Kidney (tissue), 13 donors: ENCODE measurements at regions not wholly inside any gene's neighbourhood (a gene's known extent, or its start where the extent isn't known, plus 50 kb on each side); places are given as distances from the start of the nearest gene placed in this dataset.

Source experiments
- DNase-seq, 5 donors: peaks; one replicate each; pipeline ENCODE4 v3.0.0-alpha.2; 2013 to 2020
- FAIRE-seq: peaks from 2 replicates; lab custom pipeline; 2012; peaks lifted over from hg19 to GRCh38; lab: Jason Lieb, UNC
- H3K27ac ChIP-seq, 2 donors: one replicate each; pipeline ENCODE4 v1.7.0; 2013; ENCODE audit warnings: low read depth in 2 of 2, low read length in 2 of 2, inconsistent platforms in 1 of 2
- H3K27me3 ChIP-seq: one replicate; pipeline ENCODE4 v1.7.1; 2013; ENCODE audit warnings: low read length, inconsistent platforms; ENCODE audit not compliant: control insufficient read depth, insufficient read depth
- H3K36me3 ChIP-seq, 3 donors: one replicate each; pipeline versions ENCODE4 v1.7.0 to v1.7.1; 2013; ENCODE audit warnings: low read length in 3 of 3, control low read depth in 1 of 3, inconsistent platforms in 1 of 3; ENCODE audit not compliant: insufficient read depth in 3 of 3, control insufficient read depth in 2 of 3
- H3K4me1 ChIP-seq, 3 donors: one replicate each; pipeline versions ENCODE4 v1.7.0 to v1.7.1; 2013; ENCODE audit warnings: low read length in 3 of 3, inconsistent platforms in 1 of 3, low read depth in 1 of 3; ENCODE audit not compliant: control insufficient read depth in 2 of 3, insufficient read depth in 2 of 3
- H3K4me3 ChIP-seq, 3 donors: one replicate each; pipeline versions ENCODE4 v1.7.0 to v1.8.1; 2013; ENCODE audit warnings: low read length in 3 of 3, control low read depth in 1 of 3, inconsistent platforms in 1 of 3
- H3K9ac ChIP-seq, 3 donors: one replicate each; pipeline versions ENCODE4 v1.7.0 to v1.7.1; 2013; ENCODE audit warnings: low read length in 3 of 3, control low read depth in 1 of 3, inconsistent platforms in 1 of 3
- H3K9me3 ChIP-seq, 3 donors: one replicate each; pipeline versions ENCODE4 v1.7.0 to v1.7.1; 2013; ENCODE audit warnings: low read length in 3 of 3, control low read depth in 1 of 3, inconsistent platforms in 1 of 3; ENCODE audit not compliant: control insufficient read depth in 2 of 3, insufficient read depth in 1 of 3
- intact Hi-C: fragments of 100-400 bp; cut with DNase I; formaldehyde crosslinking; loops from one replicate; pipeline ENCODE4 v1.11.1; 2022
- TF ChIP-seq, protein P1 (sequence below): IDR thresholded peaks from 3 replicates; pipeline ENCODE4 v1.5.1; 2012; ENCODE audit warnings: mild to moderate bottlenecking, moderate library complexity, borderline replicate concordance; ENCODE audit not compliant: insufficient read depth; ENCODE audit errors: extremely low read depth
- donor health status: control.
- donor health status: control.
- donor health status: control.
- donor health status: control.
- donor health status: control.
- donor health status: DM: yes; HTN: yes; CAD: no.
- donor health status: Normal renal cell carcinoma (clear cell type).

DNA sequence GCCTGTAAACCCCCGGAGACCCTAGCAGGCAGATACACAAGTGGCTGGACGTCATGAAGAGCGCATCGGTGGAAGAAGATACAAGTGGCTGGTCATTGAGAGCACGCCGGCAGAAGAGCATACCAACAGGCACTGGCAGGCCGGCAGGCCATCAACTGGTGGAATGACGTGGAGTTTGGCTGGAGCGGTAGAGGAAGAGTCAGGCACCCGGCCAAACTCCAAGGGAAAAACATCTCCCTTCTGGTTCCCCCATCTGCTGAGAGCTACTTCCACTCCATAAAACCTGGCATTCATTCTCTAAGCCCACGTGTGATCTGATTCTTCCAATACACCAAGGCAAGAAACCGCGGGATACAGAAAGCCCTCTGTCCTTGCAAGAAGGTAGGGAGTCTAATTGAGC, 113.4 kb upstream of the NPSR1 start:
- peaks cover 0 to 4% (median 0%) of the 10 kb centered on the region in 3 donors for H3K9me3 ChIP-seq
- H3K9ac ChIP-seq = no peak overlapping the region
- H3K27ac ChIP-seq = no peak overlapping the region
- H3K4me3 ChIP-seq = no peak overlapping the region
- TF ChIP-seq, protein P1, sequence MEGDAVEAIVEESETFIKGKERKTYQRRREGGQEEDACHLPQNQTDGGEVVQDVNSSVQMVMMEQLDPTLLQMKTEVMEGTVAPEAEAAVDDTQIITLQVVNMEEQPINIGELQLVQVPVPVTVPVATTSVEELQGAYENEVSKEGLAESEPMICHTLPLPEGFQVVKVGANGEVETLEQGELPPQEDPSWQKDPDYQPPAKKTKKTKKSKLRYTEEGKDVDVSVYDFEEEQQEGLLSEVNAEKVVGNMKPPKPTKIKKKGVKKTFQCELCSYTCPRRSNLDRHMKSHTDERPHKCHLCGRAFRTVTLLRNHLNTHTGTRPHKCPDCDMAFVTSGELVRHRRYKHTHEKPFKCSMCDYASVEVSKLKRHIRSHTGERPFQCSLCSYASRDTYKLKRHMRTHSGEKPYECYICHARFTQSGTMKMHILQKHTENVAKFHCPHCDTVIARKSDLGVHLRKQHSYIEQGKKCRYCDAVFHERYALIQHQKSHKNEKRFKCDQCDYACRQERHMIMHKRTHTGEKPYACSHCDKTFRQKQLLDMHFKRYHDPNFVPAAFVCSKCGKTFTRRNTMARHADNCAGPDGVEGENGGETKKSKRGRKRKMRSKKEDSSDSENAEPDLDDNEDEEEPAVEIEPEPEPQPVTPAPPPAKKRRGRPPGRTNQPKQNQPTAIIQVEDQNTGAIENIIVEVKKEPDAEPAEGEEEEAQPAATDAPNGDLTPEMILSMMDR = no peak
- intact Hi-C loops = no loop called here
- no peak for FAIRE-seq
- DNase-seq = no peak
- H3K4me1 ChIP-seq = no peaks in the 10 kb centered on the region
- no peaks in the 10 kb centered on the region for H3K36me3 ChIP-seq
- H3K27me3 ChIP-seq = no peaks in the 10 kb centered on the region

DNA sequence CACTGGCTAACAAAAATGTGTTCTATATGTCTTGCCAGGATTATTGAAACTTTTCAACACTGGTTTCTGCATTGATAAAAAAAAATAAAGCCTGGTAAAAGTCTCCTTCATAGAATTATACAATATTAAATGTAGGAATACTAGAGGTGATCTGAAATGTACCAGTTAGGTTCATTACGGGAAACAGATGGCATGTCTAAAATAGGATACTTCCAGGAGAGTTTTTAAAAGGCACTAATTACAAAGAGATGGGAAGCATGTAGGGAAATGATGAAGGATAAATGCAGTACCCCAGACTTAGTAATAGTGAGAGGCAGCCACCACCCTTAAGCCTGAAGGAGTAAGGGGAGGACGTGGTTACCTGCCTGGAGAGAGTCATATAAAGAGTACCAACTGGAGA, 107.0 kb upstream of the NPSR1 start:
- intact Hi-C loops = no loop called here
- no peaks in the 10 kb centered on the region for H3K27me3 ChIP-seq
- H3K4me1 ChIP-seq = no peaks in the 10 kb centered on the region
- no peak for DNase-seq
- no peaks in the 10 kb centered on the region for H3K36me3 ChIP-seq
- H3K9me3 ChIP-seq = peaks cover 0 to 3% (median 3%) of the 10 kb centered on the region in 3 donors
- TF ChIP-seq, protein P1 = no peak
- FAIRE-seq = no peak
- no peak overlapping the region for H3K9ac ChIP-seq
- H3K4me3 ChIP-seq = no peak overlapping the region
- no peak overlapping the region for H3K27ac ChIP-seq

DNA sequence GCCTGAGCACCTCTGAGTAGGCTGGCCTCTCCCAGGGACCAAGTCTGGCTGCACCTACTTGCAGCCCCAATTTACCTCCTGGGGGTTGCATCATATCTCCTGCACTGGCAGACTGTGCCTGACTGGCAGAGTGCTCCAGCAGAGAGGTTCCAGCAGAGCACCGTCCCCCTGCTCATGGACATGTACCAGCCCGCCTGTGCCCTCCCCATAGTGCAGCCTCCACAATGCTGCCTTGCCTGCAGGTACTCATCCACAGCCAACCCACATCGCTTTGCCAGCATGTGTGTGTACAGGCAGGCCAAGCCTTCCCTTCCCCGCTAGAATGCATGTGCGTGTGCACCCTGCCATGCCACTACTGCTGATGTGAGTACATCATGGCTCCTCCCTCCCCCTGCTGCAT, 105.5 kb upstream of the NPSR1 start:
- intact Hi-C loops = no loop called here
- Histone ChIP-seq H3K27me3 (no peaks in the 10 kb centered on the region), H3K9me3 (peaks cover 0 to 3% (median 3%) of the 10 kb centered on the region in 3 donors), H3K27ac (no peak overlapping the region), H3K4me1 (no peaks in the 10 kb centered on the region), H3K36me3 (no peaks in the 10 kb centered on the region), H3K9ac (no peak overlapping the region), H3K4me3 (no peak overlapping the region)
- TF ChIP-seq, protein P1 = no peak
- no peak for FAIRE-seq
- no peak for DNase-seq

DNA sequence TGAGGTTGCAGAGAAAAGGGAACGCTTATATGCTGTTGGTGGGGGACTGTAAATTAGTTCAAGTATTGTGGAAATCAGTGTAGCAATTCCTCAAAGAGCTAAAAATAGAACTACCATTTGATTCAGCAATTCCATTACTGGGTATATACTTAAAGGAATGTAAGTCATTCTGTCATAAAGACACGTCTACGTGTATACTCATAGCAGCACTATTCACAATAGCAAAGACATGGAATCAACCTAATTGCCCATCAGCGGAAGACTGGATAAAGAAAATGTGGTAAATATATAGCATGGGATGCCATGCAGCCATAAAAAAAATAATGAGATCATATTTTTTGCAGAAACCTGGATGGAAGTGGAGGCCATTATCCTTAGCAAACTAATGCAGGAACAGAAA, 100.0 kb upstream of the NPSR1 start:
- DNase-seq = no peak
- H3K9ac ChIP-seq = no peak overlapping the region
- H3K9me3 ChIP-seq = peaks cover 0 to 3% (median 0%) of the 10 kb centered on the region in 3 donors
- TF ChIP-seq, protein P1 = no peak
- H3K4me3 ChIP-seq = no peak overlapping the region
- intact Hi-C loops = no loop called here
- H3K4me1 ChIP-seq = no peaks in the 10 kb centered on the region
- no peaks in the 10 kb centered on the region for H3K27me3 ChIP-seq
- H3K36me3 ChIP-seq = no peaks in the 10 kb centered on the region
- H3K27ac ChIP-seq = no peak overlapping the region
- FAIRE-seq = no peak
